ENCODE measurements at regions not wholly inside any gene's neighbourhood (a gene's known extent, or its start where the extent isn't known, plus 50 kb on each side); places are given as distances from the start of the nearest gene placed in this dataset.

DNA sequence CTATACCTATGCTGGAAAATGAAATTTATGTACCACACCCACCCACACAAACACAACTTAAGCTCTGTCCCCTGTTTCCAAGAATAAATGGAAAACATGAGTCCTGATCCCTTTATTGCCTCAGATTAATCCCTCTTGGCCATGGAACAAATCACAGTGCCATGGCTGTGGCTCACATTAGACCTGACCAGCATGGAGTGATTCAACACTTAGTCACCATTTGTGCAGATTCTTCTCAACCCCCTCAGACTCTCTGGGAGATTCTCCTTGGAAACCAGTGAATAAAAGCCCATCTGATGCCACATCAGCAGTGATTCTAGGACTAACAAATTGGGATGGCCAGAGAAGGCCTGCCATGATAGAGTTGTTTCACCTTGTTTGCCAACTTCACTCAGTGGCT, 204.4 kb upstream of the TMEM72 start:
- DNase-seq (no peak), ATAC-seq (no peak)
- TF ChIP-seq, protein P1, sequence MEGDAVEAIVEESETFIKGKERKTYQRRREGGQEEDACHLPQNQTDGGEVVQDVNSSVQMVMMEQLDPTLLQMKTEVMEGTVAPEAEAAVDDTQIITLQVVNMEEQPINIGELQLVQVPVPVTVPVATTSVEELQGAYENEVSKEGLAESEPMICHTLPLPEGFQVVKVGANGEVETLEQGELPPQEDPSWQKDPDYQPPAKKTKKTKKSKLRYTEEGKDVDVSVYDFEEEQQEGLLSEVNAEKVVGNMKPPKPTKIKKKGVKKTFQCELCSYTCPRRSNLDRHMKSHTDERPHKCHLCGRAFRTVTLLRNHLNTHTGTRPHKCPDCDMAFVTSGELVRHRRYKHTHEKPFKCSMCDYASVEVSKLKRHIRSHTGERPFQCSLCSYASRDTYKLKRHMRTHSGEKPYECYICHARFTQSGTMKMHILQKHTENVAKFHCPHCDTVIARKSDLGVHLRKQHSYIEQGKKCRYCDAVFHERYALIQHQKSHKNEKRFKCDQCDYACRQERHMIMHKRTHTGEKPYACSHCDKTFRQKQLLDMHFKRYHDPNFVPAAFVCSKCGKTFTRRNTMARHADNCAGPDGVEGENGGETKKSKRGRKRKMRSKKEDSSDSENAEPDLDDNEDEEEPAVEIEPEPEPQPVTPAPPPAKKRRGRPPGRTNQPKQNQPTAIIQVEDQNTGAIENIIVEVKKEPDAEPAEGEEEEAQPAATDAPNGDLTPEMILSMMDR (IDR thresholded peaks at IDR 0.05) = no peak
- intact Hi-C loops (cut with DNase I) = no loop called here
- Histone ChIP-seq H3K4me1 (no peaks in the 10 kb centered on the region), H3K9me3 (peaks cover 0 to 29% (median 16%) of the 10 kb centered on the region in 11 donors), H3K27me3 (no peaks in the 10 kb centered on the region), H3K36me3 (no peaks in the 10 kb centered on the region), H3K4me3 (no peak overlapping the region), H3K27ac (no peak overlapping the region)

DNA sequence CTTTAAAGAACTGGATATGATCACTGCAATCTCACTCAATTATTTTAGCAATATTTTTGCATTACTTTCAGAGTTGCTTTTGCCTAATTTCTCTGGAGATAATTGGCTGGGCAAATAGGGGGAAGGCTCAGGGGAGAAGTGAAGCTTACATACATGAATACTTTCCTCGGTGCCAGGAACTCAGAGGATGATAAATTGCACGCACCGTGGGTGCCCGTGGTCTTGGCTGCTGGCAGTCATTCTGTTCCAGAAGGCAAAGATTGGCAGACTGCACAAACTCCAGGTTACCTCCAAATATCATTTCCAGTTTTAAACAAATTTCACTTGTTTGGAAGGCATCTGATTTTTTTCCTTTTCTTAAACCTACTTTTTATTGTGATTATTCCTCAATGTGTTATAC, 197.8 kb upstream of the TMEM72 start:
- Histone ChIP-seq H3K4me3 (no peak overlapping the region), H3K27ac (no peak overlapping the region), H3K27me3 (no peaks in the 10 kb centered on the region), H3K4me1 (no peaks in the 10 kb centered on the region), H3K36me3 (no peaks in the 10 kb centered on the region), H3K9me3 (peaks cover 0 to 6% (median 0%) of the 10 kb centered on the region in 11 donors)
- intact Hi-C loops (cut with DNase I) = no loop called here
- ATAC-seq = no peak
- 77 to 79% methylated on average over 4 of the region's 4 CpGs for WGBS, 2 donors
- TF ChIP-seq, protein P1 (IDR thresholded peaks at IDR 0.05) = no peak
- no peak for DNase-seq

DNA sequence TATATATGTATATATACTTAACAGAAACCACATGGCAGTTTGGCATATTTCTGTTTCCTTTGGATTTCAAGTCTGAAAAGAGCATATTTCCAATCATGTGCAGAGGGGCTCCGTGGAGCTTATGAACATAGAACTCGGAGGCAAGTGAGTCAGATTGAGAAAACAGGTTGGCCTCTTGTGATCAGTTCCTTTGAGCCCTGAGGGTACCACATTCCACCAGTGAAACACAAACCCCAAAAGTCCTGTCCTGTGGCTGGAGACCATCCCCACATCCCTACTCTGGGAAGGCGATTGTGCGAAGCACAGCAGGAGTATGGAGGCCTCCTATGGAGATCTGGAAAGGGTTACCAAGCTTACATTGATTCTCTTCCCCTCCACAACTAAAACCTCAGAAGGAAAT, 196.7 kb upstream of the TMEM72 start:
- no peaks in the 10 kb centered on the region for H3K36me3 ChIP-seq
- no peaks in the 10 kb centered on the region for H3K27me3 ChIP-seq
- H3K4me3 ChIP-seq = no peak overlapping the region
- no peak overlapping the region for H3K27ac ChIP-seq
- peaks cover 0 to 16% (median 0%) of the 10 kb centered on the region in 11 donors for H3K9me3 ChIP-seq
- no peak for DNase-seq
- no peaks in the 10 kb centered on the region for H3K4me1 ChIP-seq
- intact Hi-C loops (cut with DNase I) = no loop called here
- TF ChIP-seq, protein P1 (IDR thresholded peaks at IDR 0.05) = no peak
- WGBS, 2 donors = 91 to 94% methylated on average over 4 of the region's 4 CpGs
- ATAC-seq = no peak

DNA sequence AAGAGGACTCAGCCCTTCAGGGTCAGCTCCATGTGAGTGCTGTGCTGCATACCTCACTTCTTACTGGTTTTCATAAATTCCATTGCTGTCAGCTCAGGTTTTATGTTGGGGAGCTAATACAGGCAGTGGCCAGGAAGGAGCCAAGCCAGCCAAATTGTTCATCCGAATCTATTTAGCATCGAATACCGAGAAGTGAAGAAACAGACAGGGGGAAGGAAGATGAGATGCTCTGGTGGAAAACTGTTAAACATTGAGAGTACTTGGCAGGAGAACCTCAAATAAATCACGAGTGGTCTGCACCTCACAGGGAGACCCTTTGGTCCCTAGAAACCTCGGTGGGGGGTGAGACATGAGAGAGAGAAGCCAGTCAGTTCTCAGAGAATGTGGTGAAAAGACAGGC, 196.0 kb upstream of the TMEM72 start:
- no peaks in the 10 kb centered on the region for H3K36me3 ChIP-seq
- H3K27ac ChIP-seq = no peak overlapping the region
- H3K4me3 ChIP-seq = no peak overlapping the region
- no peaks in the 10 kb centered on the region for H3K27me3 ChIP-seq
- intact Hi-C loops (cut with DNase I) = no loop called here
- no peak for DNase-seq
- peaks cover 0 to 16% (median 0%) of the 10 kb centered on the region in 11 donors for H3K9me3 ChIP-seq
- no peak for ATAC-seq
- no peaks in the 10 kb centered on the region for H3K4me1 ChIP-seq
- TF ChIP-seq, protein P1 (IDR thresholded peaks at IDR 0.05) = no peak
- 82 to 83% methylated on average over 5 of the region's 5 CpGs for WGBS, 2 donors

Measured in heart right ventricle (tissue), 16 donors.